ENCODE measurements at regions not wholly inside any gene's neighbourhood (a gene's known extent, or its start where the extent isn't known, plus 50 kb on each side); places are given as distances from the start of the nearest gene placed in this dataset.
A peak's percentile ranks its signal among the peaks of the same experiment; 100 is the strongest.

GRCh38 chr1:58844176-58844575 lies 60.3 kb upstream of the JUN start:
- no peak overlapping the region for H3K4me3 ChIP-seq (ENCODE audit: low read depth, low read length)
- TF ChIP-seq CTCF (IDR thresholded peaks at IDR 0.05; ENCODE audit: insufficient read depth, low read length): no peak
- peak; percentile 60 for DNase-seq (ENCODE audit: low read depth)

DNA sequence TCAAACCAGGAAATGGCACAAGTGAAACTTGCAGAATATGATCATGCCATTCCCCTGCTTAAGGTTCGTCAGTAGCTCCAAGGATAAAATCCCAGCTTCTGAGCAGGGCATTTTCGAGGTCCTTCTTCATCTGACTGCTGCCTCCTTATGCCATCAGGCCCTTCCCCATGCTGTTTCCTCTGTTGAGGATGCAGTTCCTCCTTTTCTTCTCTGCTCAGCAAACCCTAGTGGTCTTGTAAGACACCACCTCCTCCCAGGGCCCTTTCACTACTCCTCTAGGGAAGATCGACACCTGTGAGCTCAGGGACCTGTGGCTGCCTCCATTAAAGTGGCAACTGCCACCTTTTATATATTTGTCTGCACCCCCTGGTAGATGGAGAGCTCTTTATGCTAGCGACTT lies 62.1 kb upstream of the JUN start:
- no peak for TF ChIP-seq CTCF (IDR thresholded peaks at IDR 0.05; ENCODE audit: insufficient read depth, low read length)
- no peak overlapping the region for H3K4me3 ChIP-seq (ENCODE audit: low read depth, low read length)
- DNase-seq (ENCODE audit: low read depth): no peak

GRCh38 chr1:58848818-58849411 lies 65.1 kb upstream of the JUN start:
- H3K4me3 ChIP-seq (ENCODE audit: low read depth, low read length): no peak overlapping the region

GRCh38 chr1:58849551-58849950 lies 65.7 kb upstream of the JUN start:
- no peak for TF ChIP-seq CTCF (IDR thresholded peaks at IDR 0.05; ENCODE audit: insufficient read depth, low read length)
- DNase-seq (ENCODE audit: low read depth): no peak
- H3K4me3 ChIP-seq (ENCODE audit: low read depth, low read length): no peak overlapping the region

More at GRCh38 chr1:58848818-58849411, 65.1 kb upstream of the JUN start:
- DNase-seq (ENCODE audit: low read depth): peak; percentile 99
- peak; percentile 42 for TF ChIP-seq CTCF (IDR thresholded peaks at IDR 0.05; ENCODE audit: insufficient read depth, low read length)

GRCh38 chr1:58850636-58851035 lies 66.8 kb upstream of the JUN start:
- no peak for TF ChIP-seq CTCF (IDR thresholded peaks at IDR 0.05; ENCODE audit: insufficient read depth, low read length)
- H3K4me3 ChIP-seq (ENCODE audit: low read depth, low read length): no peak overlapping the region
- no peak for DNase-seq (ENCODE audit: low read depth)

DNA sequence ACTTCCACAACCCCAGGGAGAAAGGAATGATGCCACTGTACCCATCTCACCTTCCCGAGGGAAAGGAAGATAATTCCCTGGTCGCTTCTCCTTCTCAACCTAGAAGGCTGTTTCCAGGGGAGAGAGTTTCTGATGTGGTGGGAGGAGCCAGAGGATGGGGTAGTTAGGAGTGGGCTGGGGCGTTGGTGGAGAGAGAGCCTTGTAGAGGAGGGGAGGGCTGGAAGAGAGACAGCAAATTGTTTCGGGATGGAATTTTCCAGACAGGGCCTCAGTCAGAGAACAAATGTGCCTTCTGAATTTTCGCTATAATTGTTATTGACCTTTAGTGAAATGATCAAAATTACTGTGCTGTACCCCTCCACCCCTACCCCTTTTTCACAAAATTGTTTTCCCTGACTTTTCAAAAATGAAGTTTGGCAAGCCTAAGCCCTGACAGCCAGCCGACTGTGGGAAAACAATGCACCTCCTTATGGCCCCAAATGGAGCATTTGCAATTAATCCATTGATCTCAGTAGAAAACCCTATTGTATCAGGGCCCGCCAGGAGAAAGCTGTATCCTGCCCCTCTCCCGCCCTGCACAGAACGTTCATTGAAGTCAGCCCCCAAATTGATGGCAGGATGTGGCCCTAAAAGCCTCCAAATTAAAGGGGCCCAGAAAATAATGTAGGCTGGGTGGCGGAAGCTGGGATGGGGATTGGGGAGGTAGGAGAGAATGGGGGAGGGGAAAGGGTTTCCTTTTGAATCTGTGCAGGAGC lies 69.1 kb upstream of the JUN start:
- TF ChIP-seq CTCF (IDR thresholded peaks at IDR 0.05; ENCODE audit: insufficient read depth, low read length): no peak
- DNase-seq (ENCODE audit: low read depth): no peak

More for the DNA sequence above, 69.1 kb upstream of the JUN start:
- no peak overlapping the region for H3K4me3 ChIP-seq (ENCODE audit: low read depth, low read length)

All from fibroblast of the aortic adventitia (primary cell).